ENCODE measurements at regions not wholly inside any gene's neighbourhood (a gene's known extent, or its start where the extent isn't known, plus 50 kb on each side); places are given as distances from the start of the nearest gene placed in this dataset.

DNA sequence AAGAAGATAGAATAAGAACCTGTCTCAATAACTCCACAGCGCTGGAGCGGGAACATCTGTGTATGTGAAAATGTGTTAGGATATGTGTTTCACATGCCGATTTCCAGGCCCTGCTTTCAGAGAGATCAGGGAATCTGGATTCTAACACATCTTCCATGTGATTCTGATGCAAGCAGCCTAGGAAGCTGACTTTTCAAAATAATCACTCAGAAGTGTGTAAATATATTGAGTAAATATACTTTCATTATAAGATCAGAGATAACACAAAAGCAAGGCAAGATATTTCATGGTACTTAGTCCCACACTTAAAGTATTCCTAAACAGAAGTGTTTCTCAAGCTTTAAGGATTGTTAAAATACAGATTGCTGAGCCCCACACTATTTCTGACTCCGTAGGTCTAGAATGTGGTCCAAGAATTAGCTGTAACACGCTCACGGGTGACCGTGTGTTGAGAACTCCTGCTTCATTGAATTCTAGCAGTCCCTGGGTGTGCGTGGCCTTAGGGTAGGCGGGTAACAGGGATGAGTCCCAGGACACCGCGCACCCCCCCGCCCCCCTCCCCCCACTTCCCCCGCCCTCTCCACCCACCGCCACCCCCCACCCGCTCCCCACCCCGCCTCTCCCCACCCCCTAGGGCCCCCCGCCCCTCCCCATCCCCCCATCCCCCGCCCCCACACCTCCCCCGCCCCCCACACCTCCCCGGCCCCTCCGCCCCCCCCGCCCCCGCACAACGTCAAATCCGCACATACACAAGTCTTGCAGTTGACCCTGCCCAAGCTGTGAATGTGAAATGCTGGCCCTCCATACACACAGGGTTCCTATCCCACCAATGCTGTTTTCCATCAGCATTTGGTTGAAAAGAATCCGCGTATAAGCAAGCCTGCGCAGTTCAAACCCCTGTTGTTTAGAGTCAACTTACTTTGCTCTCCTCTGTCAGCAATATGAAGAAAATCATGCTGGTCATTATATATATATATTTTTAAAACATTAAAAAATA, 94.2 kb upstream of the SLC39A10 start:
- intact Hi-C loops (cut with DNase I; ENCODE audit: low total_unique reads) = no loop called here
- Histone ChIP-seq H3K9me3 (no peaks in the 10 kb centered on the region), H3K27ac (no peak overlapping the region), H3K4me1 (no peaks in the 10 kb centered on the region), H3K36me3 (no peaks in the 10 kb centered on the region), H3K4me3 (no peak overlapping the region), H3K27me3 (no peaks in the 10 kb centered on the region)
- no peak for DNase-seq
- TF ChIP-seq, protein P1, sequence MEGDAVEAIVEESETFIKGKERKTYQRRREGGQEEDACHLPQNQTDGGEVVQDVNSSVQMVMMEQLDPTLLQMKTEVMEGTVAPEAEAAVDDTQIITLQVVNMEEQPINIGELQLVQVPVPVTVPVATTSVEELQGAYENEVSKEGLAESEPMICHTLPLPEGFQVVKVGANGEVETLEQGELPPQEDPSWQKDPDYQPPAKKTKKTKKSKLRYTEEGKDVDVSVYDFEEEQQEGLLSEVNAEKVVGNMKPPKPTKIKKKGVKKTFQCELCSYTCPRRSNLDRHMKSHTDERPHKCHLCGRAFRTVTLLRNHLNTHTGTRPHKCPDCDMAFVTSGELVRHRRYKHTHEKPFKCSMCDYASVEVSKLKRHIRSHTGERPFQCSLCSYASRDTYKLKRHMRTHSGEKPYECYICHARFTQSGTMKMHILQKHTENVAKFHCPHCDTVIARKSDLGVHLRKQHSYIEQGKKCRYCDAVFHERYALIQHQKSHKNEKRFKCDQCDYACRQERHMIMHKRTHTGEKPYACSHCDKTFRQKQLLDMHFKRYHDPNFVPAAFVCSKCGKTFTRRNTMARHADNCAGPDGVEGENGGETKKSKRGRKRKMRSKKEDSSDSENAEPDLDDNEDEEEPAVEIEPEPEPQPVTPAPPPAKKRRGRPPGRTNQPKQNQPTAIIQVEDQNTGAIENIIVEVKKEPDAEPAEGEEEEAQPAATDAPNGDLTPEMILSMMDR (IDR thresholded peaks at IDR 0.05) = no peak

DNA sequence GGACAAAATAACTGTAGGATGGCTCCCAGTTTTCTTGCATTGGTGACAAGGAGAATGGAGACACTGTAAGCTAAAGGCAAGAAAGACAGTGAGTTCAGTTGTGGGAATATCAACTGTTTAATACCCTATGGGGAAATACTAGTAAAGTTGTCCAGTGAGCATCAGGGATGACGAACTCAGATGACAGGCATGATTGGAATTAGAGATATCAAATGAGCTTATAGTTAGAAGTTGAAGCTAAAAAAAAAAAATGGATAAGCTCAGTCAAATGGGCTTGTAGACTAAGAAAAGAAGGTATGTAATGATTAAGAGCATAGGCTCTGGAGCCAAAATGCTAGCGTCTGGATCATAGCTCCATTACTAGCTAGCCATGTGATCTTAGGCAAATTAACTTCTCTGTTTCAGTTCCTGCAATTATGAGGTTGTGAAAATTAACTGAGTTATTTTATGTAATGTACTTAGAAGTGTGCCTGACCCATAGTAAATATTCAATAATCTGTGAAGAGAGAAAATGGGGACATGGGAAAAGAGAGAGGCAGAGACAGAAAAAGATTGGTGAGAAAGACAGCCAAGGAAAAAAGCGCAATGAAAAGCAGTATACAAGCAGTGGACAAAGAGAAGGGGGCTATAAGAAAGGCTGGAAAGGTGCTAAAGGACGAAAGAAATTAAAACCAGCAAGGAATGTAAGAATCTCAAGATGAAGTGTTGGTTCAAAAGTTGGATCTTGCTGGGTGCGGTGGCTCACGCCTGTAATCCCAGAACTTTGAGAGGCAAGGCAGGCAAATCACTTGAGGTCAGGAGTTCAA, 95.7 kb upstream of the SLC39A10 start:
- no peak overlapping the region for H3K27ac ChIP-seq
- no peak for DNase-seq
- intact Hi-C loops (cut with DNase I; ENCODE audit: low total_unique reads) = no loop called here
- no peaks in the 10 kb centered on the region for H3K4me1 ChIP-seq
- no peaks in the 10 kb centered on the region for H3K27me3 ChIP-seq
- H3K4me3 ChIP-seq = no peak overlapping the region
- no peaks in the 10 kb centered on the region for H3K36me3 ChIP-seq
- H3K9me3 ChIP-seq = no peaks in the 10 kb centered on the region
- TF ChIP-seq, protein P1 (IDR thresholded peaks at IDR 0.05) = no peak

GRCh38 chr2:195560209-195560895, 96.7 kb upstream of the SLC39A10 start:
- no peaks in the 10 kb centered on the region for H3K9me3 ChIP-seq
- H3K27me3 ChIP-seq = no peaks in the 10 kb centered on the region
- no peak for DNase-seq
- TF ChIP-seq, protein P1 (IDR thresholded peaks at IDR 0.05) = no peak
- intact Hi-C loops (cut with DNase I; ENCODE audit: low total_unique reads) = no loop called here
- no peaks in the 10 kb centered on the region for H3K4me1 ChIP-seq
- no peak overlapping the region for H3K4me3 ChIP-seq
- no peaks in the 10 kb centered on the region for H3K36me3 ChIP-seq
- H3K27ac ChIP-seq = no peak overlapping the region

- Histone ChIP-seq H3K9me3 (no peaks in the 10 kb centered on the region), H3K27ac (no peak overlapping the region), H3K36me3 (no peaks in the 10 kb centered on the region), H3K4me3 (no peak overlapping the region), H3K27me3 (no peaks in the 10 kb centered on the region), H3K4me1 (no peaks in the 10 kb centered on the region)
- intact Hi-C loops (cut with DNase I; ENCODE audit: low total_unique reads) = no loop called here
- TF ChIP-seq, protein P1 (IDR thresholded peaks at IDR 0.05) = no peak
- no peak for DNase-seq
Measured at GRCh38 chr2:195559431-195559914, 97.6 kb upstream of the SLC39A10 start.

DNA sequence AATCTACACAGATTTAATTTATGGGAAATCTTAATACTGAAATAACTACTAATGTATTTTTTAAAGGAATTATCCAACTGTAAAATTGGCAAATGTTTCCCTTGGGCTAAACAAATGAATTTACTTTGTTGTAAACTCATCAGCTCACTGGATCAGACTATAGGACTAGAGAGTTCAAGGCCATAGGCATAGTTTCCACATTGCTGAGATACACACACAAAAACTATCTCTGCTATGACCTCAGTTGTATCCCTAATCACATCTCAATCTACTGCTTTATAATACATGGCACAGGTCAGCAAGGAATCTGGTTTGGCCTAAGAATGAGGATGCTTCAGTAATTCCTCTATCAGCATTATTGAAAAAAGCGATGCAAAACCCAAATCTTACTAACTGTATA, 101.1 kb upstream of the SLC39A10 start:
- no peaks in the 10 kb centered on the region for H3K36me3 ChIP-seq
- DNase-seq = no peak
- H3K4me3 ChIP-seq = no peak overlapping the region
- H3K27ac ChIP-seq = no peak overlapping the region
- intact Hi-C loops (cut with DNase I; ENCODE audit: low total_unique reads) = no loop called here
- TF ChIP-seq, protein P1 (IDR thresholded peaks at IDR 0.05) = no peak
- H3K9me3 ChIP-seq = no peaks in the 10 kb centered on the region
- H3K27me3 ChIP-seq = no peaks in the 10 kb centered on the region
- H3K4me1 ChIP-seq = no peaks in the 10 kb centered on the region

All from tibial artery (tissue), 4 donors.